GM21619 (cell line): ENCODE measurements at regions not wholly inside any gene's neighbourhood (a gene's known extent, or its start where the extent isn't known, plus 50 kb on each side); places are given as distances from the start of the nearest gene placed in this dataset.

Experiments
- ATAC-seq: cut with Tn5 transposase; IDR thresholded peaks from one replicate; pipeline ENCODE4 v1.9.1; 2021; ENCODE audit not compliant: unreplicated experiment

DNA sequence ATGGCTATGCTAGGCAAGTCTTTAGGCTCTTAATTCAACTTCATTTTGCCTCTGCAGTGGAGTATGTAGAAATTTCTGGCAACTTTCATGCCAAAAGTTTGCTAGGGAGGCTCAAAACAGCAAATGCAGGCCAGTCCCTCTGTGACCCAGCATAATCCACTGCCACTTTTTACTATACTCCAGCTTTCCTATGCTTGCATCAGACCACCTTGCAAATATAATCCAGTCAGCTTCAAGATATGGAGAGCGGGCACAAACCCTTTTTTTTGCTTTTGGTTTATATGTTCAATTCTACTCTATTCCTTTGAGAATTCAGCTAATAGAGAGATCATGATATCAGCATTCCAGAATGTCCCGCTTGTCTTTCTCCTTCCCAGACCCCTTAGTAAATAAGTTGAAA lies 192.0 kb upstream of the PABPC4L start:
- ATAC-seq = no peak

DNA sequence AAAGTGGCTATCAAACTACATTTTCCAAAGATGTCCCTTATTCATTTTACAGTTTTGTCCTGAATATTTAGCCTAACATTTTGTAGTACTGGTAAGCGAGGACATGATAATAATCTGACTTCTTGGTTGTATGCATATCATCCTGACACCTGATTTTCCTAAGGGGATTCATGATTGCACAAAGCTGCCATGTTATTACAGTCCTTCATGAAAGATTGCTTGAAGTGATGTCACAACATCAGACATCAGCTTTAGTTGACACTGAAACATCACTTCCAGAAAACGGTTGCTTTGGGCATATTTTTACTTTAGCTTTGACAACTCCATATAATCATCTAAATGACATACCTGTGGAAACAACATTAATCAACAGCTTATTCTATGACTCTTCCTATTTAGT lies 188.7 kb upstream of the PABPC4L start:
- no peak for ATAC-seq

DNA sequence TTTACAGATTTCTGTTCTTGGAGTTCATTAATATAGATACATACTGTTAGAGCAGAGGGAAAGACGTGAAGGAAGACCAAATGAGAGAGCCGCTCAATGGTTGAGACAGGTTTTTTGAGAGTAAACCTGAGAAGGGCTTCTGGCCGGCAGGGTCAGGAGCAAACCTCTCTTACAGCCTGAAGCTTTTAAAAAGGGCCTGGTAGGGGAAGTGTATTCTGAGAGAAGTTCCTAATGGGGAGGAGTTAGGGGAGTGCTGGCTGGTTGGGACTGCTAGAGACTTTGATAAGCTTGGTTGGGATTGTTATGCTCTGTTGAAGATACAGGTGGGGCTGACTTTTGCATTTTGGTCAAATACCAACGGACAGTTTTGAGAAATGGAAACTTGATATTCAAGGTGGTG lies 186.8 kb upstream of the PABPC4L start:
- ATAC-seq = no peak

DNA sequence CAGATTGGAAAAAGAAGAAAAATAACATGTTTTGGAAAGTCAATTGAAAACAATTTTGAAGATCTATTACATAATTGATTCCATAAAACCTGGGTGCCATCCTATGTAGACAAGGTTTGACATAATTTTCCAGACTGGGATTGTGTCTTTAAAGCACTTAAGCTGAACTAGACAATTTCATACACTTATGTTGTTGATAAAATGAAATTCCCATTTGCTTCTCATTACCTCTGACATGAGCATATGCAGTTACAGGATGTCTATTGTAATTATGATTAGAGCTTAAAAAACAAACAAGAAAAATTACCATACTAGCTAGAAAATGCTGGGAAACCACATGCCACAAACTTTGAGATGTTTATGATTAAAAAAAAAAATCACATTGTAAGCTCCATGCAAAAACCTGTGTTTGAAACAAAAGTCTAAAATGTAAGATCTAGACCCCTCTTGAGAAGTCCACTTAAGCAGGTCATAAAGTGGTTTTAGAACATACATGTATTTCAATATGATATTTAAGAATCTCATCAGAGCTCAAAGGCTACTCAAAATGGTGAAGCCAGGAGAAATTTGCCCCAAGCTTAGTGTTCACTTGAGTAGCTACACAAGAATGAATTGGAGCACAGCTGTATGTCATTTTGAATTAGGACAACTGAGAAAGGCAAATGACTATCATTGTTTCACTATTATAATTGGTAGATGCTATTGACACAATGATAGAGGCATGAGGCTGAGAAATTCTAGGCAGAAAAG lies 181.1 kb upstream of the PABPC4L start:
- ATAC-seq = no peak

DNA sequence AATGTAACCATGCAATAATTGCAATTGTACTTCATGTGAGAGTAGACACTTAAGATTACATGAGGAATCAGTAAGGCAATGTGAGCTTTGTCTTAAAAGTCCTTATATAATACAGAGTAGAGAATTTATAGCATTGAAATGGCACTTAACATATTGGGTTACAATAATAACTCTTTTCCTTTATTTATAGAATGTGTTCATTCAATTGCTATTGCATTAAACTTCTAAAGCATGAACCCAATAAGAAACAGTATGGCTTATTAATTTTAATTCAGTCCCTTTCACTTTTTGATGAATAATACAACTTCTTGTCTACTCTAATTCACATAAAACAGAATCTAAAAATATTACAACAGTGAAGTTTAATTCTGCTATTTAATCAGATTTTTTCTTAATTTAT lies 174.2 kb upstream of the PABPC4L start:
- ATAC-seq = no peak

DNA sequence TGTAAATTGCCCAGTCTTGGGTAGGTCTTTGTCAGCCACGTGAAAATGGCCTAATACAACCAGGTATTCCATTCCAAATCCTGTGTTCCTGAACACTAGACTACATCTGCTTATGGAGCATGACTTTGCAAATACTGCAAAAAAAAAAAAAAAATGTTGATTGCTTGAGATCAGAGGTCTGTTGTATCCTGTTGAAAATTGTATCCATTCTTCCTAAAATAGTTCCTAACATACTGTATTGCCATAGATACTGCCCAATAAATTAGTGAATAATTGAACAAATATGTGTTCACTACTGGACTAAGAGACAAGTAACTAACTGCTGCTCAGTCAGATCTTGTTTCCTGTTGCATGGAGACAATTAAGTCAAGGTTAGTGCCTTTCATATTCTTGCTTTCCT lies 164.3 kb upstream of the PABPC4L start:
- ATAC-seq = no peak

DNA sequence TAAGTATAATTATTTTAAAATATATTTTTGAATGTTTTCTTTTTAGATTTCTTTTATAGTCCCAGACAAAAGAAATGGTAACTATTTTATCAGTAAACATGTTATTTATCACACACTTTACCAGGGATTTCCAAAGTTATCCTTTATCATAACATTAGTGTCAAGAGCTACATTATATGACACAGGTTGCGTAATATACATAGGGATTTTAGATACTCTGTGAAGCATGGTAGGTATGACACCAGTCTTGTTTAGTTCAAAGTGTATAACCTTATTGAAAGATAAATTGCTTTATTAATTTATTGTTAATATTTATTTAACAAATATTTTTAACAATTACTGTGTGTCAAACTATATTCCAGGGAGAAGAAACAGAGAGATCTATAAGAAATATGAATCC lies 163.3 kb upstream of the PABPC4L start:
- ATAC-seq = no peak

DNA sequence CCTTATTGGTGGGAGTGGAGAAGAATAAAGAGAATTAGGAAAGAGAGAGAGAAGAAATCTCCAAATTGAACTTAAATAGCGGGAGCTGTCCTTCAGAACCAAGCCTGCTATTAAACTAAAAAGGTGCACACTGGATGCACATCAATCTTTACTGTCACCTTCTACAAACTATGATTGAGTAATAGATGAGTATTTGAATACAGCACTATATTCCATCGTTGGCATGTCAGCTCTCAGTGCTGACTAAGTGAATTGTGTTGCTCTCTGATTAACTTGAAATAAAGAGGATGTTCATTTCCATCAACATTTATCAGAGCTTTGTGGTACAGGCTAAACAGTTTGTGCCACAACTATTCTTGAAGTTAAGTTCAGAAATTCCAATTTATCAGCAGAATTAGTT lies 143.7 kb upstream of the PABPC4L start:
- ATAC-seq = no peak

DNA sequence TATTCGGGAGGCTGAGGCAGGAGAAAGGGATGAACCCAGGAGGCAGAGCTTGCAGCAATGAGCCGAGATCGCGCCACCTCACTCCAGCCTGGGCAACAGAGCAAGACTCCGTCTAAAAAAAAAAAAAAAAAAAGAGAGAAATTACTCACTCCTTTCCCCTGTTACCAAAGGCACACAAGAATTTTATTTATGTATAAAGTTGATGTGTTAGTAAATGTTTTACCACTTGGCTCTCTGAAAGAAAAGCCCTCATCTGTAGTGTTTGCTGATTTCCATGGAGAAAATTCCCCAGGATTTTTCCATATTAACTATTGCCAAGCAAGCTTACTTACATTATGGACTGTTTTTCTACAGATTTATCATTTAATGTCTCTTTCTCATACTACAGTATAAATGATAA lies 142.1 kb upstream of the PABPC4L start:
- ATAC-seq = no peak

DNA sequence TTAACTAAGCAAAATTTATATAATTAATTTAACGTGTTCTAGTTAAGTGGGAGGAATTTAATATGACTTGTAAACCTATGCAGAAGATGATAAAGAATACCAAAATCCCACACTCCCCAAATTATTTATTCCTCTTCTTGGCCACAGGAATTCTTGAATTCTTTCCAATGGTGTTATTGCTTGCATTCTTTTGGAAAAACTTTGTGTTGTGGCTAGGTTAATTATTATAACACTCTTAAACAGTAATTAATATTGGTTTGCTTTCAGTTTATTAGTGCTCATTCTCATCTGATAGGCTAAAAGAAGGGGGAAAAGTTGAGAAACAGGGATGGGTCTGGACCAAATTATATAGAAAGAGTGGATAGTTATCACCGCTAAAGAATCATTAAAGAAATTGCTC lies 141.5 kb upstream of the PABPC4L start:
- ATAC-seq = no peak

DNA sequence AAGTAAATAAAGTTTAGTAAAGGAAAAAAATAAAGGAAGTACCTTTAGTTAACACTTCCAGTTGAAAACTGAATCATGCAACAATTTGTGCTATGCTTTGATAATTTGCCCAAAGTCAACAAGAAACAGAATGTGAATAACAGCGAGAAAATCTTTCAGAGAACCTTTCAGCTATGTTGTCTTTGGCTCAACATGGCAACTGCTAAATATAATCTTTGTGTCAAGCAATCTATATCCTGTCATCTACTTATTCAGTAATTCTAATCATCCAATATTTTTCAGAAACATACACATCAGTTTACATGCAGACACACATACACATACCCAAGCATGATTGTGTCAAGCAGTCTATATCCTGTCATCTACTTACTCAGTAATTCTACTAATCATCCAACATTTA lies 136.0 kb upstream of the PABPC4L start:
- no peak for ATAC-seq

DNA sequence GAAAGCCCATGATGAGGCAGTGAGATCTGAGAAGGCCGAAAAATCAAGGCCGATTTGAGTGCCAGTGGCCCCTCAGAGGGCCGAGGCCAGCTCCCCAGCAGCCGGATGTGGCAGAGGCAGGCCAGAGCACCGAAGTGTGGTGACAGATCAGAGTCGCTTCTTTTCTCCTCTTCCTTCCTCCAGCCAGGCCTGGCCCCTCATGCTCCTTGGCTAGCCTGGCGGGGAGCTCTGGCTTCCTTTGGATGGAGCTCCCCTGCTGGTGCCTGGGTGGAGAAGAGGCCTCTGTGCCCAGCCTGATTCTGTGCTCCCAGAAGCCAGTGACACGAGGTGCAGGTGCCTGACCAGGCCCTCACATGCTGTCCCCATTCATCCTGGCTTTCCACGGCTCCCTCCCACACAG lies 127.2 kb upstream of the PABPC4L start:
- ATAC-seq = no peak

DNA sequence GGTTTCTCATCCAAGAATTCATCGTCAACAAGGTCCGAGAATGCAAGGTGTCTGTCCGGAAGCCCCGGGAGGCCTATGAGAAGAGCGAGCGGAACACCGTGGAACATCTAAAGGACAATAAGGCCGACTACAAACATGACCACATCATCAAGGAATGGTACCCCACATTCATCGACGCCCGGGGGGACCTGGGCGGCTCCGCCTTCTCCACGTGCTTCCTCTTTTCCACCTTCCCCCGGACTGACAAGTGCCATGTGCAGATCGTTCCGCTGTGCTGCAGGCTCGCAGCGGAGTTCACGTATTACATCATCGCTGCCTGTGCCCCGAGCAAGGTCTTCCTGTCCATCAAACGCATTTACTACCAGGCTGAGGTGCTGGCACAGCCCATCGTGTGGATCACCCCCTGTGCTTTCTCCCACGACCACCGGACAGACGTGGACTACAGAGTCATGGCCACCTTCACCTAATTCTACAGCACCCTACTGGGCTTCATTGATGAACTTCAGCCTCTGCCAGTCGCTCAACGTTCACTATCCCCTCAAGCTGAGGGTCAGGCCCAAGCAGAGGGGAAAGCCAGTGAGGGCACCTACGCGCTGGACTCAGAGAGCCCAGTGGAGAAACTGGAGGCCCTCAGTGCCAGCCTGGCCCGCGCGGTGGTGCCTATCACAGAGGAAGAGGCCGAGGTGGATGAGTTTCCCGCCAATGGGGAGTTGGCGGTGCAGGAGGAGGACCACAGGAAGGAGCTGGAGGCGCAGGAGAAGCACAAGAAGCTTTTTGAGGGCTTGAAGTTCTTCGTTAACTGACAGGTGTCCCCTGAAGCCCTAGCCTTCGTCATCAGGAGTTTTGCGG lies 125.9 kb upstream of the PABPC4L start:
- ATAC-seq = no peak

DNA sequence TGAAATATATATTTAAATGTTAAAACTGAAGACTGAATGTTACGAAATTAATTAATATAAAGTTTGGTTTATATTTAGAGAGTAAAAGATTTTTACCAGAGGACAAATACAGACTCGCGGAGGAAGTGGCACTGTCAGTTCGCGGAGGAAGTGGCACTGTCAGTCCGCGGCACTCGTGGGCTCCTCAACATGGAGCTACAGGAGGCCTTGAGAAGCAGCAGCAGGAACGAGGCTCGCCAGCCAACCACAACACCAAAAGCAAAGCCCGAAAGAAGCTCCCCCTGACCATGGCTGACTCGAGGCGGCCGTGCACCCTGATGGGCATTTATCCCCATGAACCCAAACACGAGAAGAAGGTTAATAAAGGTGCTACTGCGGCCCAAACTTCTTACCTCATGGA lies 125.3 kb upstream of the PABPC4L start:
- ATAC-seq = no peak

DNA sequence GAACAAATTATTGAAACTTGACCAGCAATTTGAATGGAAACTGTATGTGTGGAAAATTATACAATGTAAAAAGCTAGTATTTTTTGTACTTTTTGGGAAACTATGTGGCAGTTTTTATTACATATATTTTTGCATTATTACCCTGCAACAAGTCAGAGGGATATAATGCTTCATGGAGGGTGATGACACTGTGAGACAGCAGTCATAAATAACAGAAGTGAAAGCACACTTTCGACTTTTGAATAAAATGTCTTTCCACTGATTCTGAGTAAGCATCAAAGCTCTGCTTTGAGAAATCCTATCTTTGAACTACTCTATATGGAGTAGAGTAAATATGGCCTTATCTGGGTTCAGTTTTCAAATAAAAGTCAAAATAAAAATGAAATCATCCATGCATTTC lies 122.6 kb upstream of the PABPC4L start:
- ATAC-seq = no peak

DNA sequence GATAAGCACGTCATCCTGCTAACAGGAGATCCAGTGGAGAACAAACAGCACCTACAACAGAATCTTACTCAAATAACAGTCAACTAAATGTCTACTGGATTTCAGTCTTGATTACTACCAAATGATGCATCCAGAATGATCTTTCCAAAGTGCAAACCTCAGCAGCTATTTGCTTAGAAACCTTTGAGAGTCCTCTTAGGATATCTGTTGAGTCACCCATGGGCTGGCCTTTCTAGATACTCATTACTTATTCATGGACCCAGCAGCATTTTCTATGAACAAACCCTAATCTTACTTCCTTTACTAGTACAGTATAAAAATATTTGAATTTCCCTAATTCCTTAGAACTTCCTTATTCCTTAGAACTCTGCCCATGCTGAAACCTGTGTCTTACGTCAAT lies 118.5 kb upstream of the PABPC4L start:
- ATAC-seq = no peak

DNA sequence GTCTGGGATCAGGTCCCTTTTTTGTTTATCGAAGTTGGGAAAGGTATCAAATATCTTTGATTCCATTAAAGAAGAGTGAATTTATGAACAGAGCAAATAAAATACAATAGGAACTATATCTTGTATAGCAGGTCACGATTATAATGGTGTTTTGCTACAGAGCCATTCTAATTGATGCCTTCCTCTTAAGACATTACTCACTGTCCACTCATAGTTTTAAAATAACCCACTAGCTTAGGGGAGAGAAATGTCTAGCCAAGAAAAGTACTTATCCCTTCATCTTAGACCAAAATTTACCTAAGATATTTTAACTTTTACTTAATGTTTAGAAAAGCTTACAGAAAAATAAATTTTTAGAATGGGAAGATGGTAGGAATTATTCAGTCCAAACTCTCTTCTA lies 112.0 kb upstream of the PABPC4L start:
- no peak for ATAC-seq

DNA sequence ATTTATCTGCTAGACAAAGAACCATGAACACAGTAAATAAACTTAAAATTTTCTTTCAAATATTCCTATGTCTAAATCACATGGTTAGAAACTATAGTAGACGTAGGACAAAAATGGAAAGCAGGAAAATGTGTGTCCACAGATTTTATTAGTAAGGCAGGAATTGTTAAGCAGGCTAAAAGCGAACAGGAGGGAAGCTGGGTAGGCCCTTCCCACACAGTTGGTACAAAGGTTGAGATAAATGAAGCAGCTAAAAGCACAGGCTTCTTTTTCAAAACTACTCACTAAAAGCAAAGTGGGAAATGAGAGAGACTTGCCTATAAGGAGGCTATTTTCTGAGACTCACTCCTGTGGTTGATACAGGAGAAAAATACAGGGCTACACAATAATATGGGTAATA lies 108.1 kb upstream of the PABPC4L start:
- no peak for ATAC-seq

DNA sequence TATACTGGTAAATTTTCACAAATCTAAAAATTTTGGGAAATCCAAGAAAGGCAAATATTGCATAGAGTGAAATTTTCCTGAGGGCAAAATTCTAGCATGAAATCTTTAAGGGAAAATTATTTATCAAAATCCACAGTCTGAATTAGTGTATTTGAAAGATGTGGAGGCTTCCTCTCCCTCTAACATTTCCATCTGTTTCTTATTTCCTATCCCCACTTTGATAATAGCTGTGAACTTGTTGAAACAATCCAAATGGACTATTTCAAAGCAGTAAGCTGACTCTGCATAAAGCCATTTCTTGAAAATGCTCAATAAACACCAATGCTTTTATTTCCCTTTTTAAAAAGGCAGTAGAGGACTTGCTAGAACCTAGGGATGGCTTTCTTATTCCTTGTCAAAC lies 107.3 kb upstream of the PABPC4L start:
- no peak for ATAC-seq

DNA sequence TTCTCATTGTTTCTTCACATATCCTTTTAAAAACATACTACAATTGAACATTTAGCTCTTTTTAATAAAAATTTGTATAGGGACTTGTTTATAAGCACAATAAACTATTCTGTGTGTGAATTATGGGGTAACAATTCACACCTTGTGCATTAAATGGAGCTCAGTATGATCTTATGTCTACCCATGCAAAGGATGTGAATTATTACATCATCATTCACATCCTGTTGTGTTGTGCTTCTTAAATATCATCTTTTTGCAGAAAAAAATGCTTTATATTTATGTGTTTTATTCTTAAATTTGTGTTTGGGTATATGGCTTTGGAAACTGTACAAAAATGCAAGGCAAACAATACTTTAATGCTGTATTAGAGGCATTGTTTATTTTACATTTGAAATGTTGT lies 96.7 kb upstream of the PABPC4L start:
- ATAC-seq = no peak

DNA sequence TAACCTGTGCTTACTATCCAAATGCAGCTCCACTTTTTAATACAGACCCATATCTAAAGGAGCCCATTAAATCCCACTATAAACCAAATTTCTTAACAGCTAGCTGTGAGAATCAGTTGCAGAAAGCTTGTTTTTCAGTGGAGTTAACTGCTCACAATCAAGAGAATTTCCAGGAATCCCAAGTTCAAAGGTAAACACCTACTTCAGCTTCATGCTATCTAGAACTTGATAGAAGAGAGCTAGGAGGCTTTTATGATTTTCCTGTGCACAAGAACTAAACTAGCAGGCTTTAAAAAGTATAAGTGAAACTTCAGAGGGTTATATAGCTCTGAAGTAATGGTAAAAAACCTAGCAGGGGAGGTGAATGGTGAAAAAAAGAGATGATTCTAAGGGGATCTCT lies 96.2 kb upstream of the PABPC4L start:
- ATAC-seq = no peak

DNA sequence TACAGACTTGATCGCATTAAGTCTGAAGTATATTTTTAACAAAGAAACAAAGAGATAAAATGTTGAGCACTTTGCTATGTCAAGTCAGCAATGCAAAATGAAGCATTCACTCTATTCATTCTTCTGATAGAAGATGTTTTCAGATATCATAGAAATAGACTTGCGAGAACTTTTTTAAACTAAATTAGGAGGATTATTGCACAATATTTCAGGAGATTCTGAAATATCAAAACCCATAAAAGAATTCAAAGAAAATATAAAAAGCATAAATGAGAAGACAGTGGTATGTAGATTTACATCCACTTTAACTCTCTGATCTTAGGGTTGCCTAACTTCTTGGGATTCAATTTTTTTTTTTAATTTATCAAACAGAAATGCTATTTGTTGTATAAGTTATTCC lies 81.1 kb upstream of the PABPC4L start:
- no peak for ATAC-seq

DNA sequence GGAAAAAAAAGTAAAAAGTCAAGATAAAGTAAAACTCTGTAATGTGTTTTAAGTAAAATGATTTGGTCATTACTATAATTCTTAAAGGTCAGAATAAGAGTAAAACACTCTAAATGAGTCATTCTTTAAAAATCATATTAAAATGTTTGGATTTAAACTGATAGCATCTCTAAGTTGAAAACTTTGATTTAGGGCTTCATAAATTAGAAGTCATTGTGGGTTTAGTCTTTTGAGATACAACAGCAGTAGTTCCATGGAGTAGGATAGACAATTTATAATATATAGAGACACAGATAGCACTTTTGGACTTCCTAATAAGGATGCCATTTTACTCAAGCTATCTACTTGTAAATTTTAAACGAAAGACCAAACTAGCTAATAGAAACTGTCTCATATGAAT lies 77.1 kb upstream of the PABPC4L start:
- no peak for ATAC-seq
